H1 (cell line): ENCODE measurements at regions not wholly inside any gene's neighbourhood (a gene's known extent, or its start where the extent isn't known, plus 50 kb on each side); places are given as distances from the start of the nearest gene placed in this dataset.

Experiments used
- CTCF ChIA-PET: fragments of 300-600 bp; sonication (Branson Sonifier 250); formaldehyde crosslinking; loops from one replicate; lab custom pipeline; 2021; ENCODE audit not compliant: partially characterized antibody; lab: Charles Lee
- POLR2A ChIA-PET: fragments of 300-600 bp; sonication (Branson Sonifier 250); formaldehyde crosslinking; loops from one replicate; lab custom pipeline; 2021; ENCODE audit warnings: inconsistent platforms; ENCODE audit not compliant: partially characterized antibody; lab: Charles Lee
- DNase-seq, 2 experiments: peaks; one replicate each; pipeline versions ENCODE4 v3.0.0 to v3.0.0-alpha.2; 2010 to 2022; ENCODE audit warnings: low spot score in 2 of 2, low read depth in 1 of 2, mixed read lengths in 1 of 2
- FAIRE-seq: peaks from 2 replicates; lab custom pipeline; 2011; peaks lifted over from hg19 to GRCh38; lab: Jason Lieb, UNC
- H2AFZ ChIP-seq: 2 replicates; pipeline ENCODE4 v1.8.1; 2012; ENCODE audit warnings: low read length, inconsistent platforms
- H2AK5ac ChIP-seq: 2 replicates; pipeline ENCODE4 v1.6.1; 2013; ENCODE audit warnings: low read depth, low read length
- H2BK120ac ChIP-seq: replicated peaks from 2 replicates; pipeline ENCODE3; 2013; ENCODE audit warnings: low read depth, low read length, inconsistent platforms
- H2BK12ac ChIP-seq: 2 replicates; pipeline ENCODE4 v1.6.1; 2013; ENCODE audit warnings: low read depth, low read length
- H2BK15ac ChIP-seq: 2 replicates; pipeline ENCODE4 v1.6.1; 2013; ENCODE audit warnings: low read length
- H2BK20ac ChIP-seq: 2 replicates; pipeline ENCODE4 v1.6.1; 2013; ENCODE audit warnings: low read length
- H2BK5ac ChIP-seq: 2 replicates; pipeline ENCODE4 v1.6.1; 2013; ENCODE audit warnings: low read depth, low read length
- H3K14ac ChIP-seq: 2 replicates; pipeline ENCODE4 v1.6.1; 2013; ENCODE audit warnings: inconsistent platforms; ENCODE audit not compliant: insufficient read length
- H3K18ac ChIP-seq: 2 replicates; pipeline ENCODE4 v1.6.1; 2013; ENCODE audit warnings: low read length; ENCODE audit errors: extremely low read depth
- H3K23ac ChIP-seq: 2 replicates; pipeline ENCODE4 v1.6.1; 2013; ENCODE audit warnings: inconsistent platforms; ENCODE audit not compliant: insufficient read length
- H3K23me2 ChIP-seq: 2 replicates; pipeline ENCODE4 v1.6.1; 2013; ENCODE audit warnings: low read depth, low read length
- H3K27ac ChIP-seq: 2 replicates; pipeline ENCODE4 v1.6.1; 2011; ENCODE audit warnings: low read depth, low read length, inconsistent platforms
- H3K27me3 ChIP-seq, 4 experiments: replicated peaks in 1 of 4; 1 replicate in 1 of 4; 2 replicates in 3 of 4; pipeline versions ENCODE4 v1.6.1 to v1.8.1; 2011 to 2013; ENCODE audit warnings: low read length in 3 of 4, mild to moderate bottlenecking in 3 of 4, inconsistent platforms in 2 of 4, mixed read lengths in 2 of 4, moderate library complexity in 1 of 4; ENCODE audit not compliant: control insufficient read depth in 3 of 4, insufficient read depth in 3 of 4; ENCODE audit errors: extremely low read depth in 1 of 4
- H3K36me3 ChIP-seq, 4 experiments: 2 replicates each; pipeline versions ENCODE4 v1.6.1 to v1.8.1; 2011 to 2013; ENCODE audit warnings: mild to moderate bottlenecking in 4 of 4, low read length in 3 of 4, moderate library complexity in 2 of 4, control low read depth in 1 of 4, inconsistent platforms in 1 of 4; ENCODE audit not compliant: insufficient read depth in 4 of 4, control insufficient read depth in 2 of 4
- H3K4ac ChIP-seq: replicated peaks from 2 replicates; pipeline ENCODE3; 2013; ENCODE audit warnings: low read length, low read depth, mixed read lengths, inconsistent platforms; ENCODE audit not compliant: insufficient read length
- H3K4me1 ChIP-seq, 4 experiments: replicated peaks in 1 of 4; 1 replicate in 1 of 4; 2 replicates in 3 of 4; pipeline versions ENCODE4 v1.6.1 to v1.8.1; 2011 to 2013; ENCODE audit warnings: low read length in 3 of 4, inconsistent platforms in 2 of 4, mixed read lengths in 1 of 4; ENCODE audit not compliant: insufficient read depth in 4 of 4, control insufficient read depth in 3 of 4
- H3K4me2 ChIP-seq, 2 experiments: 2 replicates each; pipeline versions ENCODE4 v1.6.1 to v1.8.1; 2011 to 2013; ENCODE audit warnings: low read depth in 2 of 2, low read length in 2 of 2, control low read depth in 1 of 2, inconsistent platforms in 1 of 2, mild to moderate bottlenecking in 1 of 2; ENCODE audit not compliant: insufficient read depth in 1 of 2
- H3K4me3 ChIP-seq, 4 experiments: fragments of 200-600, 300-600 bp in 1 of 4; sonication (generic), shearing (Covaris generic), sonication (Bioruptor Twin) in 1 of 4; 2 replicates each; pipeline versions ENCODE4 v1.5.1 to v1.8.1; 2011 to 2016; ENCODE audit warnings: low read length in 4 of 4, low read depth in 3 of 4, control low read depth in 2 of 4, inconsistent platforms in 2 of 4, mild to moderate bottlenecking in 2 of 4, mixed read lengths in 1 of 4, moderate library complexity in 1 of 4; ENCODE audit not compliant: insufficient read depth in 2 of 4; ENCODE audit errors: extremely low read depth in 1 of 4
- H3K56ac ChIP-seq: replicated peaks from 2 replicates; pipeline ENCODE3; 2013; ENCODE audit warnings: low read depth, mild to moderate bottlenecking, mixed read lengths, low read length, inconsistent platforms; ENCODE audit not compliant: insufficient read length
- H3K79me1 ChIP-seq: 2 replicates; pipeline ENCODE4 v1.6.1; 2013; ENCODE audit warnings: low read depth, low read length, control low read depth
- H3K79me2 ChIP-seq, 2 experiments: 2 replicates each; pipeline versions ENCODE4 v1.6.1 to v1.8.1; 2012 to 2013; ENCODE audit warnings: low read length in 2 of 2, mild to moderate bottlenecking in 2 of 2, inconsistent platforms in 1 of 2; ENCODE audit not compliant: insufficient read depth in 2 of 2, control insufficient read depth in 1 of 2
- H3K9ac ChIP-seq, 4 experiments: replicated peaks in 1 of 4; 1 replicate in 1 of 4; 2 replicates in 3 of 4; pipeline versions ENCODE4 v1.6.1 to v1.8.1; 2011 to 2013; ENCODE audit warnings: low read depth in 3 of 4, low read length in 3 of 4, control low read depth in 2 of 4, mild to moderate bottlenecking in 2 of 4, moderate library complexity in 2 of 4, inconsistent platforms in 1 of 4; ENCODE audit errors: extremely low read depth in 1 of 4
- H3K9me3 ChIP-seq, 2 experiments: 2 replicates each; pipeline versions ENCODE4 v1.6.1 to v1.8.1; 2012 to 2013; ENCODE audit warnings: mild to moderate bottlenecking in 2 of 2, moderate library complexity in 2 of 2, control low read depth in 1 of 2, inconsistent platforms in 1 of 2, low read depth in 1 of 2, low read length in 1 of 2, mixed read lengths in 1 of 2; ENCODE audit not compliant: insufficient read depth in 2 of 2
- H4K20me1 ChIP-seq, 2 experiments: replicated peaks in 1 of 2; 2 replicates each; pipeline versions ENCODE3 to v1.8.1; 2011 to 2013; ENCODE audit warnings: inconsistent platforms in 2 of 2, low read length in 2 of 2, mild to moderate bottlenecking in 1 of 2; ENCODE audit not compliant: insufficient read depth in 2 of 2, control insufficient read depth in 1 of 2
- H4K5ac ChIP-seq: 2 replicates; pipeline ENCODE4 v1.6.1; 2013; ENCODE audit warnings: low read length, low read depth, mixed read lengths, inconsistent platforms; ENCODE audit not compliant: insufficient read length
- H4K8ac ChIP-seq: 2 replicates; pipeline ENCODE4 v1.8.0; 2013; ENCODE audit warnings: mild to moderate bottlenecking, moderate library complexity, low read length, inconsistent platforms; ENCODE audit not compliant: insufficient read depth; ENCODE audit errors: extremely low read depth
- H4K91ac ChIP-seq: replicated peaks from 2 replicates; pipeline ENCODE3; 2013; ENCODE audit warnings: low read length, mixed read lengths, inconsistent platforms; ENCODE audit not compliant: insufficient read length
- ASH2L ChIP-seq: fragments of 200-600, 300-600 bp; sonication (generic); IDR thresholded peaks from one replicate; pipeline ENCODE4 v1.7.1; 2017; ENCODE audit warnings: low read length
- CBX5 ChIP-seq: fragments of 300-800, 300-1000 bp; sonication (generic); IDR thresholded peaks from 2 replicates; pipeline ENCODE4 v1.7.1; 2016; ENCODE audit warnings: antibody characterized with exemption, low read length, low read depth
- CEBPB ChIP-seq: IDR thresholded peaks from 2 replicates; pipeline ENCODE4 v1.6.1; 2012; ENCODE audit warnings: low read depth, low read length
- CREB1 ChIP-seq: IDR thresholded peaks from 2 replicates; pipeline ENCODE4 v1.6.1; 2012; ENCODE audit warnings: inconsistent platforms
- EZH2 ChIP-seq: fragments of 200-600 bp; sonication (generic); IDR thresholded peaks from 2 replicates; pipeline ENCODE4 v1.7.1; 2012; ENCODE audit warnings: low read depth, mild to moderate bottlenecking, moderate library complexity, low read length, inconsistent platforms; ENCODE audit not compliant: severe bottlenecking
- KDM4A ChIP-seq: IDR thresholded peaks from one replicate; pipeline ENCODE4 v1.7.1; 2012; ENCODE audit warnings: low read depth, mild to moderate bottlenecking, moderate library complexity, low read length, inconsistent platforms; ENCODE audit not compliant: severe bottlenecking
- PHF8 ChIP-seq: fragments of 200-600 bp; sonication (generic); conservative IDR thresholded peaks from 2 replicates; pipeline ENCODE4 v1.7.1; 2012; ENCODE audit warnings: low read depth, mild to moderate bottlenecking, inconsistent platforms, low read length, moderate library complexity
- POLR2A ChIP-seq, 2 experiments: IDR thresholded peaks; 1 replicate in 1 of 2; 2 replicates in 1 of 2; pipeline ENCODE4 v1.6.1; 2011; ENCODE audit warnings: low read depth in 2 of 2, low read length in 2 of 2, mild to moderate bottlenecking in 2 of 2; ENCODE audit errors: control extremely low read depth in 1 of 2
- SAP30 ChIP-seq: fragments of 300-600 bp; sonication (generic); IDR thresholded peaks from 2 replicates; pipeline ENCODE4 v1.7.1; 2012; ENCODE audit warnings: low read length, moderate library complexity, mild to moderate bottlenecking, inconsistent platforms; ENCODE audit not compliant: insufficient read depth, insufficient replicate concordance
- SIX5 ChIP-seq: IDR thresholded peaks from 2 replicates; pipeline ENCODE4 v1.6.1; 2011; ENCODE audit warnings: mild to moderate bottlenecking, low read depth, low read length
- SP1 ChIP-seq: IDR thresholded peaks from 2 replicates; pipeline ENCODE4 v1.6.1; 2011; ENCODE audit warnings: low read depth, low read length
- SP4 ChIP-seq: IDR thresholded peaks from 2 replicates; pipeline ENCODE4 v1.6.1; 2012; ENCODE audit warnings: low read length, inconsistent platforms
- TAF1 ChIP-seq: IDR thresholded peaks from 2 replicates; pipeline ENCODE4 v1.6.1; 2011; ENCODE audit warnings: mild to moderate bottlenecking, low read depth, low read length
- TAF7 ChIP-seq: optimal IDR thresholded peaks from 2 replicates; pipeline ENCODE3; 2011; ENCODE audit warnings: low read depth, mild to moderate bottlenecking, inconsistent platforms, low read length, moderate library complexity, borderline replicate concordance
- TEAD4 ChIP-seq: IDR thresholded peaks from 2 replicates; pipeline ENCODE4 v1.6.1; 2012; ENCODE audit warnings: low read depth, low read length, inconsistent platforms, mixed read lengths
- WGBS, 2 experiments: shearing (Covaris generic) in 1 of 2; methylation state at CpG; one replicate each; pipeline versions ENCODE4 v1.1.6 to v1.1.7; 2013 to 2015; ENCODE audit warnings: low lambda C conversion rate in 2 of 2, mixed read lengths in 2 of 2, inconsistent platforms in 1 of 2, low coverage in 1 of 2, missing lambda C conversion rate in 1 of 2; ENCODE audit not compliant: insufficient replicate concordance in 2 of 2, insufficient coverage in 1 of 2, insufficient read length in 1 of 2; ENCODE audit errors: extremely low coverage in 1 of 2, missing lambda C conversion rate in 1 of 2; 5-methylcytosine and 5-hydroxymethylcytosine counted together

GRCh38 chr14:27075503-27075902 lies 477.7 kb upstream of the NOVA1 start:
- Histone ChIP-seq H3K9ac (no peak overlapping the region), H2BK120ac (no peak overlapping the region), H3K36me3 (no peaks in the 10 kb centered on the region), H2BK15ac (no peak overlapping the region), H4K5ac (no peak overlapping the region), H4K8ac (no peak overlapping the region), H2AK5ac (no peak overlapping the region), H3K23ac (no peak overlapping the region), H3K79me2 (no peaks in the 10 kb centered on the region), H4K91ac (no peak overlapping the region), H3K4me1 (no peaks in the 10 kb centered on the region), H3K18ac (no peak overlapping the region), H3K4me2 (no peak overlapping the region), H3K14ac (no peak overlapping the region), H2BK20ac (no peak overlapping the region), H3K9me3 (no peaks in the 10 kb centered on the region), H3K4ac (no peak overlapping the region), H3K79me1 (no peaks in the 10 kb centered on the region), H3K4me3 (no peak overlapping the region), H2AFZ (no peak overlapping the region), H3K27me3 (no peaks in the 10 kb centered on the region), H4K20me1 (no peaks in the 10 kb centered on the region)
- POLR2A ChIA-PET = interaction anchor here (0.6 kb wide), 1 partner anchor 316 kb away, joined by 3 read pairs; no protein-coding TSS in a partner anchor
- FAIRE-seq (no peak), DNase-seq (no peak)
- WGBS, 2 experiments = 86% methylated on average over 1 of the region's 1 CpG; no CpG with 5 or more reads in 1 of the 2 experiments
- TF ChIP-seq TEAD4 = no peak
- TF ChIP-seq POLR2A (IDR thresholded peaks at IDR 0.05; ENCODE audit: control extremely low read depth in 1 of 2, low read depth in 2 of 2, low read length in 2 of 2) = no peak
- no peak for TF ChIP-seq CREB1
- TF ChIP-seq PHF8 = no peak
- no peak for TF ChIP-seq EZH2
- no peak for TF ChIP-seq SAP30
- no peak for TF ChIP-seq TAF7
- TF ChIP-seq KDM4A = no peak
- no peak for TF ChIP-seq TAF1
- TF ChIP-seq CEBPB = no peak
- no peak for TF ChIP-seq SP4
- no peak for TF ChIP-seq SP1
- TF ChIP-seq ASH2L = no peak
- TF ChIP-seq SIX5 = no peak
- no peak for TF ChIP-seq CBX5
- TF ChIP-seq, all 59 proteins: peak for 0
- CTCF ChIA-PET = no interaction called here
- Histone ChIP-seq H2BK5ac (no peak overlapping the region), H3K27ac (no peak overlapping the region), H3K56ac (no peak overlapping the region), H3K23me2 (no peaks in the 10 kb centered on the region; the same call in 1 of the 2 replicates), H2BK12ac (no peak overlapping the region)
